ENCODE measurements at regions not wholly inside any gene's neighbourhood (a gene's known extent, or its start where the extent isn't known, plus 50 kb on each side); places are given as distances from the start of the nearest gene placed in this dataset.

DNA sequence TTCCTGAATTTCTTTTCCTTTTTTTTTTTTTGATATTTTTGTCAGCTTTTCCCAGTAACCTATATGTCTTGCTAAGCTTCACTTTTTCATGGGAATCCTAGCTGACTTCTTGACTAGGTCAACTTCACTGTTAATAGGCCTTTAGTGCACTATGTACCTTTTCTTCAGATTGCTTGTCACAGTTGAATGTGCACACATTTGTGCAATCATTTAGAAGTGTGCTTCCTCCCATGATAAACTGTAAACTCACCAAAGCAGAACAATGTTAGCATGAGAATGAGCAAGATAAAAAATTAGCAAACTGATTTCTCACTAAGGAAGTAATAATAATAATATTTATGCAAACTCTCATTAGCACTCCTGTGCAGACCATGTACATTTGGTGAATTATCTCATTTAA, 173.2 kb downstream of the PABPC4L start:
- Histone ChIP-seq H3K27me3 (replicated peaks; ENCODE audit: insufficient read depth, low read depth, low read length, poor library complexity) (no peaks in the 10 kb centered on the region), H3K27ac (ENCODE audit: low read depth, low read length, poor library complexity, severe bottlenecking) (no peak overlapping the region), H3K36me3 (ENCODE audit: insufficient read depth, low read length, poor library complexity, severe bottlenecking) (no peaks in the 10 kb centered on the region), H3K4me1 (ENCODE audit: insufficient read depth, low read length, poor library complexity, severe bottlenecking) (no peaks in the 10 kb centered on the region), H3K9me3 (ENCODE audit: low read depth, low read length, poor library complexity, severe bottlenecking) (no peaks in the 10 kb centered on the region), H3K4me3 (ENCODE audit: low read depth, low read length, poor library complexity, severe bottlenecking) (no peak overlapping the region)
- intact Hi-C loops (cut with micrococcal nuclease; ENCODE audit: unreplicated experiment), result no loop called here
- ChIA-PET POLR2A (ENCODE audit: low non-redundant PET) (no interaction called here), CTCF (no interaction called here)
- no peak for DNase-seq (ENCODE audit: low spot score)
- no TSS peak for BruUV-seq (replicated peaks)
- no peak for TF ChIP-seq EZH2 (IDR thresholded peaks at IDR 0.05; ENCODE audit: borderline replicate concordance, low read depth, low read length, poor library complexity, severe bottlenecking)

DNA sequence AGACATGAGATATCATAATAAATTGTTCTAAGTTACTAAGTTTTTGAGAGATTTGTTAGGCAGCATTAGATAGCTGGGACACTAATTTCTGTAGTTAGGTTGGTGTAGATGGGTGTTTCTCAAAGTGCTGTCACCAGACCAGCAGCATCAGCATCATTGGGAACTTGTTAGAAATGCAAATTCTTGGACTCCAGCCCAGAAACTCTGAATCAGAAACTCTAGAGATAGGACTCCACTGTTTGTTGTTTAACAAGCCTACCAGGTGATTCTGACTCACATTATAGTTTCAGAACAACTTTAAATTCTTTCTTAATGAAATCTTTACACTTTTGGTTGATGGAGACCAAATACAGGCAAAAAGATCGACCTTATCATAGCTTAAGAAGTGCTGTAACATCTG, 173.7 kb downstream of the PABPC4L start:
- POLR2A ChIA-PET (ENCODE audit: low non-redundant PET), result no interaction called here
- DNase-seq (ENCODE audit: low spot score), result peak; percentile 14
- no TSS peak for BruUV-seq (replicated peaks)
- TF ChIP-seq EZH2 (IDR thresholded peaks at IDR 0.05; ENCODE audit: borderline replicate concordance, low read depth, low read length, poor library complexity, severe bottlenecking), result no peak
- TF ChIP-seq, protein P1, sequence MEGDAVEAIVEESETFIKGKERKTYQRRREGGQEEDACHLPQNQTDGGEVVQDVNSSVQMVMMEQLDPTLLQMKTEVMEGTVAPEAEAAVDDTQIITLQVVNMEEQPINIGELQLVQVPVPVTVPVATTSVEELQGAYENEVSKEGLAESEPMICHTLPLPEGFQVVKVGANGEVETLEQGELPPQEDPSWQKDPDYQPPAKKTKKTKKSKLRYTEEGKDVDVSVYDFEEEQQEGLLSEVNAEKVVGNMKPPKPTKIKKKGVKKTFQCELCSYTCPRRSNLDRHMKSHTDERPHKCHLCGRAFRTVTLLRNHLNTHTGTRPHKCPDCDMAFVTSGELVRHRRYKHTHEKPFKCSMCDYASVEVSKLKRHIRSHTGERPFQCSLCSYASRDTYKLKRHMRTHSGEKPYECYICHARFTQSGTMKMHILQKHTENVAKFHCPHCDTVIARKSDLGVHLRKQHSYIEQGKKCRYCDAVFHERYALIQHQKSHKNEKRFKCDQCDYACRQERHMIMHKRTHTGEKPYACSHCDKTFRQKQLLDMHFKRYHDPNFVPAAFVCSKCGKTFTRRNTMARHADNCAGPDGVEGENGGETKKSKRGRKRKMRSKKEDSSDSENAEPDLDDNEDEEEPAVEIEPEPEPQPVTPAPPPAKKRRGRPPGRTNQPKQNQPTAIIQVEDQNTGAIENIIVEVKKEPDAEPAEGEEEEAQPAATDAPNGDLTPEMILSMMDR (conservative IDR thresholded peaks at IDR 0.05; ENCODE audit: low read depth, low read length), result no peak
- no peak overlapping the region for H3K27ac ChIP-seq (ENCODE audit: low read depth, low read length, poor library complexity, severe bottlenecking)
- no peaks in the 10 kb centered on the region for H3K4me1 ChIP-seq (ENCODE audit: insufficient read depth, low read length, poor library complexity, severe bottlenecking)
- intact Hi-C loops (cut with micrococcal nuclease; ENCODE audit: unreplicated experiment), result no loop called here
- CTCF ChIA-PET, result no interaction called here
- H3K27me3 ChIP-seq (replicated peaks; ENCODE audit: insufficient read depth, low read depth, low read length, poor library complexity), result no peaks in the 10 kb centered on the region
- H3K36me3 ChIP-seq (ENCODE audit: insufficient read depth, low read length, poor library complexity, severe bottlenecking), result no peaks in the 10 kb centered on the region
- no peak overlapping the region for H3K4me3 ChIP-seq (ENCODE audit: low read depth, low read length, poor library complexity, severe bottlenecking)
- no peaks in the 10 kb centered on the region for H3K9me3 ChIP-seq (ENCODE audit: low read depth, low read length, poor library complexity, severe bottlenecking)

DNA sequence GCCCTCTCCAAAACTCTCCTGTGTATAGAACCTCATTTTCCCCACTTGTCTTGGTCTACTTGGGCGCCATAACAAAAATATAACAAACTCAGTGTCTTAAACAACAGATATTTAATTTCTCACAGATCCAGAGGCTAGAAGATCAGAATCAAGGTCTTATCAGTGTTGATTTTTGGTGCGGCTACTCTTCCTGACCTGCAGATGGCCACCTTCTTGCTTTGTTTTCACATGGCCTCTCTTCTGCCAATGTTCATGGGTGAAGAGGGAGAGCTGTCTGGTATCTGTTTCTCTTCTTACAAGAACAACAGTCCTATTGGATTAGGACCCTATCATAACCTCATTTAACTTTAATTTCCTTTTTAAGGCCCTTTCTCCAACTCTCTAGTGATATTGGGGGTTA, 177.3 kb downstream of the PABPC4L start:
- no peak overlapping the region for H3K27ac ChIP-seq (ENCODE audit: low read depth, low read length, poor library complexity, severe bottlenecking)
- H3K4me3 ChIP-seq (ENCODE audit: low read depth, low read length, poor library complexity, severe bottlenecking), result no peak overlapping the region
- ChIA-PET CTCF (interaction anchor here (0.6 kb wide), 1 partner anchor 750 kb away, joined by 6 read pairs; no protein-coding TSS in a partner anchor), POLR2A (ENCODE audit: low non-redundant PET) (no interaction called here)
- DNase-seq (ENCODE audit: low spot score), result peak; percentile 43
- no peaks in the 10 kb centered on the region for H3K4me1 ChIP-seq (ENCODE audit: insufficient read depth, low read length, poor library complexity, severe bottlenecking)
- H3K9me3 ChIP-seq (ENCODE audit: low read depth, low read length, poor library complexity, severe bottlenecking), result no peaks in the 10 kb centered on the region
- no peaks in the 10 kb centered on the region for H3K27me3 ChIP-seq (replicated peaks; ENCODE audit: insufficient read depth, low read depth, low read length, poor library complexity)
- TF ChIP-seq, protein P1 (conservative IDR thresholded peaks at IDR 0.05; ENCODE audit: low read depth, low read length), result peak; percentile 47
- TF ChIP-seq EZH2 (IDR thresholded peaks at IDR 0.05; ENCODE audit: borderline replicate concordance, low read depth, low read length, poor library complexity, severe bottlenecking), result no peak
- intact Hi-C loops (cut with micrococcal nuclease; ENCODE audit: unreplicated experiment), result no loop called here
- no peaks in the 10 kb centered on the region for H3K36me3 ChIP-seq (ENCODE audit: insufficient read depth, low read length, poor library complexity, severe bottlenecking)
- BruUV-seq (replicated peaks), result no TSS peak

DNA sequence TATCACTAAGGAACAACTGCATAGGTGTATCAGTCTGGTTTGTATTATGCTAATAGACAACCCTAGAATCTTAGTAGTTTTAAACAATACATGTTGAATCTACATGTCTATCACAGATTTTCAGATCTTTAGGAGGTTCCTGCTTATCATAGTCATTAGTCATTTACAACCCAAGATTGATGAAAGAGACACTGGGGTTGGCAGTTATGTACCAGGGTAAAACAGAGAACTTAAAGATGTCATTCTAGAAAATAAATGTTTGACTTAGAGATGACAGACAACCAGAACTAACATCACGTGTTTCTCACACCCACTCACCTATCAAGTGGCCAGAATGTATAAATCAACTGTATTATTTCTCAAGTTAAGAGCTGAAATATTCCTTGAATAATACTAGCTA, 181.9 kb downstream of the PABPC4L start:
- CTCF ChIA-PET, result no interaction called here
- H3K27ac ChIP-seq (ENCODE audit: low read depth, low read length, poor library complexity, severe bottlenecking), result no peak overlapping the region

More for the DNA sequence above, 181.9 kb downstream of the PABPC4L start:
- BruUV-seq (replicated peaks), result no TSS peak
- TF ChIP-seq, protein P1 (conservative IDR thresholded peaks at IDR 0.05; ENCODE audit: low read depth, low read length), result no peak
- no peak for TF ChIP-seq EZH2 (IDR thresholded peaks at IDR 0.05; ENCODE audit: borderline replicate concordance, low read depth, low read length, poor library complexity, severe bottlenecking)
- DNase-seq (ENCODE audit: low spot score), result no peak
- POLR2A ChIA-PET (ENCODE audit: low non-redundant PET), result no interaction called here
- Histone ChIP-seq H3K4me3 (ENCODE audit: low read depth, low read length, poor library complexity, severe bottlenecking) (no peak overlapping the region), H3K36me3 (ENCODE audit: insufficient read depth, low read length, poor library complexity, severe bottlenecking) (no peaks in the 10 kb centered on the region), H3K9me3 (ENCODE audit: low read depth, low read length, poor library complexity, severe bottlenecking) (no peaks in the 10 kb centered on the region), H3K27me3 (replicated peaks; ENCODE audit: insufficient read depth, low read depth, low read length, poor library complexity) (no peaks in the 10 kb centered on the region), H3K4me1 (ENCODE audit: insufficient read depth, low read length, poor library complexity, severe bottlenecking) (no peaks in the 10 kb centered on the region)
- intact Hi-C loops (cut with micrococcal nuclease; ENCODE audit: unreplicated experiment), result no loop called here
